HepG2 (cell line): ENCODE measurements at regions not wholly inside any gene's neighbourhood (a gene's known extent, or its start where the extent isn't known, plus 50 kb on each side); places are given as distances from the start of the nearest gene placed in this dataset.

Experiments used
- CEBPB ChIP-seq: IDR thresholded peaks from 2 replicates; pipeline ENCODE4 v1.6.1; 2011; ENCODE audit warnings: low read depth, low read length, improper control_type of control experiment, borderline replicate concordance
- CENPT ChIP-seq: sonication (generic); formaldehyde crosslinking; IDR thresholded peaks from 2 replicates; pipeline ENCODE4 v1.8.0; 2022; ENCODE audit warnings: low read depth, mild to moderate bottlenecking, moderate library complexity, missing genetic modification reagents
- DBP ChIP-seq: sonication (generic); formaldehyde crosslinking; IDR thresholded peaks from 2 replicates; pipeline ENCODE4 v1.4.0; 2020; ENCODE audit warnings: missing genetic modification reagents; ENCODE audit errors: not compliant biosample characterization
- FOXA3 ChIP-seq: IDR thresholded peaks from 2 replicates; pipeline ENCODE4 v1.6.1; 2016; ENCODE audit warnings: missing genetic modification reagents, missing compliant biosample characterization
- JARID2 ChIP-seq: sonication (generic); formaldehyde crosslinking; IDR thresholded peaks from 2 replicates; pipeline ENCODE4 v1.8.1; 2023; ENCODE audit warnings: missing genetic modification reagents, inconsistent platforms; ENCODE audit not compliant: insufficient replicate concordance
- SMAD9 ChIP-seq: sonication (generic); formaldehyde crosslinking; IDR thresholded peaks from 2 replicates; pipeline ENCODE4 v1.5.1; 2020; ENCODE audit warnings: mild to moderate bottlenecking, missing genetic modification reagents
- ZFX ChIP-seq: sonication (generic); formaldehyde crosslinking; IDR thresholded peaks from 2 replicates; pipeline ENCODE4 v1.4.0; 2020; ENCODE audit warnings: mild to moderate bottlenecking, low read depth, missing genetic modification reagents, moderate library complexity
- ZHX2 ChIP-seq, 2 experiments: sonication (generic) in 1 of 2; formaldehyde crosslinking in 1 of 2; IDR thresholded peaks; 2 replicates each; pipeline versions ENCODE4 v1.6.1 to v1.9.0; 2014 to 2022; ENCODE audit warnings: antibody characterized with exemption in 1 of 2, borderline replicate concordance in 1 of 2, inconsistent platforms in 1 of 2, low read depth in 1 of 2, missing genetic modification reagents in 1 of 2
- ZNF446 ChIP-seq: sonication (generic); formaldehyde crosslinking; IDR thresholded peaks from 2 replicates; pipeline ENCODE4 v1.5.0; 2020; ENCODE audit warnings: mild to moderate bottlenecking, missing genetic modification reagents

- TF ChIP-seq ZHX2 (IDR thresholded peaks at IDR 0.05; ENCODE audit: low read depth) (no peak), ZHX2 (CRISPR knock-in tag; IDR thresholded peaks at IDR 0.05; ENCODE audit: borderline replicate concordance) (no peak), FOXA3 (CRISPR knock-in tag) (no peak), ZNF446 (CRISPR knock-in tag) (no peak), DBP (CRISPR knock-in tag) (no peak), CEBPB (no peak), CENPT (CRISPR knock-in tag) (no peak), SMAD9 (CRISPR knock-in tag) (no peak), ZFX (CRISPR knock-in tag) (no peak), JARID2 (CRISPR knock-in tag) (no peak)
Measured at GRCh38 chr1:59063501-59063900, 233.4 kb upstream of the FGGY start (continued).
